DOHH2 (cell line): ENCODE measurements at regions not wholly inside any gene's neighbourhood (a gene's known extent, or its start where the extent isn't known, plus 50 kb on each side); places are given as distances from the start of the nearest gene placed in this dataset.

Experiments used
- H3F3A ChIP-seq: fragments of 200-600 bp; sonication (generic), shearing (Covaris generic); 2 replicates; pipeline ENCODE4 v1.6.0; 2016; ENCODE audit warnings: antibody characterized with exemption, mild to moderate bottlenecking; ENCODE audit not compliant: control insufficient read depth, insufficient read depth
- H3K27ac ChIP-seq: fragments of 200-600 bp; sonication (generic); 2 replicates; pipeline ENCODE4 v1.5.1; 2014; ENCODE audit warnings: low read depth, mild to moderate bottlenecking, low read length, moderate library complexity
- H3K27me3 ChIP-seq: fragments of 200-600 bp; sonication (generic); 2 replicates; pipeline ENCODE4 v1.6.1; 2014; ENCODE audit warnings: mild to moderate bottlenecking, low read length, mixed read lengths; ENCODE audit not compliant: control insufficient read depth
- H3K36me3 ChIP-seq: fragments of 200-600 bp; sonication (generic); 2 replicates; pipeline ENCODE4 v1.6.1; 2014; ENCODE audit warnings: mild to moderate bottlenecking, low read length, moderate library complexity, mixed read lengths; ENCODE audit not compliant: control insufficient read depth
- H3K4me1 ChIP-seq: fragments of 200-600 bp; sonication (generic); 2 replicates; pipeline ENCODE4 v1.6.1; 2014; ENCODE audit warnings: mild to moderate bottlenecking, low read length, mixed read lengths; ENCODE audit not compliant: control insufficient read depth
- H3K4me2 ChIP-seq: fragments of 200-600 bp; sonication (generic); 2 replicates; pipeline ENCODE4 v1.6.0; 2014; ENCODE audit warnings: mild to moderate bottlenecking, low read length, moderate library complexity
- H3K4me3 ChIP-seq: fragments of 200-600 bp; sonication (generic); 2 replicates; pipeline ENCODE4 v1.5.1; 2014; ENCODE audit warnings: mild to moderate bottlenecking, low read length, mixed read lengths
- H3K79me2 ChIP-seq: fragments of 200-600 bp; sonication (generic); 2 replicates; pipeline ENCODE4 v1.6.1; 2014; ENCODE audit warnings: mild to moderate bottlenecking, low read length, mixed read lengths; ENCODE audit not compliant: control insufficient read depth
- H3K9me2 ChIP-seq: fragments of 200-600 bp; sonication (generic); replicated peaks from 2 replicates; pipeline ENCODE4 v1.6.1; 2014; ENCODE audit warnings: mild to moderate bottlenecking, low read length, mixed read lengths; ENCODE audit not compliant: control insufficient read depth
- H3K9me3 ChIP-seq: fragments of 200-600 bp; sonication (generic); 2 replicates; pipeline ENCODE4 v1.6.1; 2014; ENCODE audit warnings: antibody characterized with exemption, low read length, mixed read lengths; ENCODE audit not compliant: control insufficient read depth, insufficient read depth
- H4K20me1 ChIP-seq: fragments of 200-600 bp; sonication (generic); 2 replicates; pipeline ENCODE4 v1.6.0; 2014; ENCODE audit warnings: low read depth, mild to moderate bottlenecking, antibody characterized with exemption, low read length, moderate library complexity; ENCODE audit not compliant: control insufficient read depth, insufficient read depth
- EZH2phosphoT487 ChIP-seq: fragments of 200-600 bp; sonication (generic); IDR thresholded peaks from 2 replicates; pipeline ENCODE4 v1.6.1; 2017; ENCODE audit warnings: borderline replicate concordance, mild to moderate bottlenecking, antibody characterized with exemption, low read length, moderate library complexity, mixed read lengths
- TF ChIP-seq, protein P1 (sequence below): fragments of 200-600 bp; sonication (generic); IDR thresholded peaks from one replicate; pipeline ENCODE4 v1.5.1; 2014; ENCODE audit warnings: antibody characterized with exemption, mild to moderate bottlenecking, low read depth, low read length; ENCODE audit not compliant: poor library complexity, severe bottlenecking

DNA sequence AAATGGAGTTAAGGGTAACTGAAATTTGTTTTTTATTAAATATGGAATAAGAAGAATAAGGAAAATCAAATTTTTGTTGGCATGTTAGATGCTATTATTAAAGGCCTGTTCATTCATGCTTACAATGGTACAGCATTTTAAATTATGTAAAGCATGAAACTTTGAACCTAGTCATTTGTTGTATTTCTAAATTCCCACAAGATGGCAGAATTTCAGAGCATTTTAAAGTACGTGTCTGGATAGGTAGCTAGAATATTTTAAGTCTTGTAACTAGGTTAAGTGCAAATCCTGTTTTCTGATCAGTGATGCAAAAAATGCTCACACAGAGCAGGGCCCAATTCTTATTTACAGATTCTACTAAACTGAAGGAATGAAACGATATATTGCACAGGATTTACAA is 585.6 kb upstream of the MIS18BP1 start:
- H4K20me1 ChIP-seq = no peaks in the 10 kb centered on the region
- H3K4me1 ChIP-seq = no peaks in the 10 kb centered on the region
- H3K27me3 ChIP-seq = no peaks in the 10 kb centered on the region
- H3K9me3 ChIP-seq = no peaks in the 10 kb centered on the region
- H3K36me3 ChIP-seq = no peaks in the 10 kb centered on the region
- H3K4me3 ChIP-seq = no peak overlapping the region
- no peak overlapping the region for H3K27ac ChIP-seq
- H3K9me2 ChIP-seq = no peaks in the 10 kb centered on the region
- no peak overlapping the region for H3K4me2 ChIP-seq
- TF ChIP-seq EZH2phosphoT487 = no peak
- TF ChIP-seq, protein P1, sequence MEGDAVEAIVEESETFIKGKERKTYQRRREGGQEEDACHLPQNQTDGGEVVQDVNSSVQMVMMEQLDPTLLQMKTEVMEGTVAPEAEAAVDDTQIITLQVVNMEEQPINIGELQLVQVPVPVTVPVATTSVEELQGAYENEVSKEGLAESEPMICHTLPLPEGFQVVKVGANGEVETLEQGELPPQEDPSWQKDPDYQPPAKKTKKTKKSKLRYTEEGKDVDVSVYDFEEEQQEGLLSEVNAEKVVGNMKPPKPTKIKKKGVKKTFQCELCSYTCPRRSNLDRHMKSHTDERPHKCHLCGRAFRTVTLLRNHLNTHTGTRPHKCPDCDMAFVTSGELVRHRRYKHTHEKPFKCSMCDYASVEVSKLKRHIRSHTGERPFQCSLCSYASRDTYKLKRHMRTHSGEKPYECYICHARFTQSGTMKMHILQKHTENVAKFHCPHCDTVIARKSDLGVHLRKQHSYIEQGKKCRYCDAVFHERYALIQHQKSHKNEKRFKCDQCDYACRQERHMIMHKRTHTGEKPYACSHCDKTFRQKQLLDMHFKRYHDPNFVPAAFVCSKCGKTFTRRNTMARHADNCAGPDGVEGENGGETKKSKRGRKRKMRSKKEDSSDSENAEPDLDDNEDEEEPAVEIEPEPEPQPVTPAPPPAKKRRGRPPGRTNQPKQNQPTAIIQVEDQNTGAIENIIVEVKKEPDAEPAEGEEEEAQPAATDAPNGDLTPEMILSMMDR = peak; percentile 36
- no peaks in the 10 kb centered on the region for H3K79me2 ChIP-seq
- no peaks in the 10 kb centered on the region for H3F3A ChIP-seq

DNA sequence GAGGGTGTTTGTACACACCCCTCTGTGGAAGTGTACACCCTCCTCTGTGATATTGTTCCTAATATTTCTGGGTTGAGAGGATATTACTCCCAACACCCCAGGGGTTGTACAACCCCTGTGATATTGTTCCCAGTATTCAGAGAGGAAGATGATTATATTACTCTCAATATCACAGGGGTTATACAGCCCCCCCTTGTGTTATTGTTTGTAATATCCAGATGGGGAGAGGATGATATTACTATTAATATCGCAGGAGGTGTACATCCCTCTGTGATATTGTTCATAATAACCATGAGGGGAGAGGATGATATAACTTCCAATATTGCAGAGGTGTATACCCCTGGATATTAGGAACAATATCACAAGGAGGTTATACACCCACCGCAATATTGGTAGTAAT is 566.1 kb upstream of the MIS18BP1 start:
- Histone ChIP-seq H3K27ac (no peak overlapping the region), H3K4me1 (no peaks in the 10 kb centered on the region), H3K4me2 (no peak overlapping the region), H3K4me3 (no peak overlapping the region), H3K9me3 (no peaks in the 10 kb centered on the region; the same call in 1 of the 2 replicates), H3K9me2 (no peaks in the 10 kb centered on the region), H3K27me3 (no peaks in the 10 kb centered on the region), H4K20me1 (no peaks in the 10 kb centered on the region), H3K36me3 (no peaks in the 10 kb centered on the region), H3F3A (no peaks in the 10 kb centered on the region), H3K79me2 (no peaks in the 10 kb centered on the region)
- TF ChIP-seq, protein P1 = no peak

DNA sequence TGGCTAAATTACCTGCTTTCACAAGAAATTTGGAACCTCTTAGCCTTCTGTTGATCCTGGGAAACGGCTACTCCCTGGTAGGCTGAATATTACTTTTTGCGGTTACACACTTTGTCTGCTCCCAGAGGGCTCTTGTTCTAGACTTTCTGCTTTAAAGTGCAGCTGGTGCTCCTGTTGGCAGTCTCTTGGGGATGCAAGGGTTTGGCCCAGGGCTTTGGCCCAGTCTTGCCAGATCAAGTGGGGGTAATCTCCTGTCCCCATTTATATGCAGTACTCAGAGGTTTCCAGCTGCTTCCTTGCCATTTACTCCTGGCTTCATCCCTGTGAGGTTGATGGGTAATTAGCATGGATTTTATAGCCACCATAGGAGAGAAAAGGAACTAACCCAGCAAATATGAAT is 558.2 kb upstream of the MIS18BP1 start:
- Histone ChIP-seq H4K20me1 (no peaks in the 10 kb centered on the region), H3K9me2 (no peaks in the 10 kb centered on the region), H3K9me3 (no peaks in the 10 kb centered on the region; the same call in 1 of the 2 replicates), H3K27ac (no peak overlapping the region), H3K4me2 (no peak overlapping the region), H3K27me3 (no peaks in the 10 kb centered on the region), H3F3A (no peaks in the 10 kb centered on the region), H3K4me1 (peaks cover 7% of the 10 kb centered on the region; the same call in 1 of the 2 replicates), H3K79me2 (no peaks in the 10 kb centered on the region), H3K4me3 (no peak overlapping the region), H3K36me3 (no peaks in the 10 kb centered on the region)
- TF ChIP-seq, protein P1 = no peak
- TF ChIP-seq EZH2phosphoT487 = no peak
